Gastroesophageal sphincter (tissue), 3 donors: ENCODE measurements at regions not wholly inside any gene's neighbourhood (a gene's known extent, or its start where the extent isn't known, plus 50 kb on each side); places are given as distances from the start of the nearest gene placed in this dataset.
"Not testable (repeated sequence)": the region's sequence is repeated elsewhere in the genome, so short reads cannot be mapped to it uniquely, and the experiment has no call there.

ENCODE experiments used
- POLR2A ChIP-seq, 2 donors: fragments of 450-650 bp; IDR thresholded peaks; one replicate each; pipeline ENCODE4 v1.6.1; 2017; ENCODE audit warnings: antibody characterized with exemption in 2 of 2, mild to moderate bottlenecking in 2 of 2, moderate library complexity in 1 of 2
- TF ChIP-seq, protein P1 (sequence below), 4 experiments: fragments of 200-600 bp in 2 of 4; fragments of 450-650 bp in 2 of 4; sonication (generic) in 1 of 4; IDR thresholded peaks; one replicate each; pipeline ENCODE4 v1.5.1; 2017 to 2019; ENCODE audit warnings: antibody characterized with exemption in 4 of 4, mild to moderate bottlenecking in 2 of 4, moderate library complexity in 2 of 4

DNA sequence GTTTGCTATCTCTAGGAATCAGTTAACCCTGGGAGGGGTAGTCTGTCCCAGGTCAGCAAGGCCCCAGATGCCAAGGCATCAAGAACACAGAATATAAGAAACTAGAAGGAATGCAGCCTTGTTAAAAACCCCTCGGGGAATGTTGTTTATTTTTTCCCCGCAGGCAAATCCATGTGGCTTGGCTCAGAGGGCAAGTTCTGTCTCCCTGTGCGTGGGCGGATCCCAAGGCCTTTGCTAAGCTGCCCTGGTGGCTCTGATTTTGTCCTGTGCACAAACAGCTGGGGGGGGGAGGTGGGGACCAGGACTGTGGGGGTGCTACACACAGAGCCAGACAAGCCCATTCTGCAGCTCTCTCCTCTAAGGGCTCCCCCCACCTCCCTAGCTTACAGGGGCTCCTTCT, 776.8 kb upstream of the TPTE start:
- TF ChIP-seq, protein P1, sequence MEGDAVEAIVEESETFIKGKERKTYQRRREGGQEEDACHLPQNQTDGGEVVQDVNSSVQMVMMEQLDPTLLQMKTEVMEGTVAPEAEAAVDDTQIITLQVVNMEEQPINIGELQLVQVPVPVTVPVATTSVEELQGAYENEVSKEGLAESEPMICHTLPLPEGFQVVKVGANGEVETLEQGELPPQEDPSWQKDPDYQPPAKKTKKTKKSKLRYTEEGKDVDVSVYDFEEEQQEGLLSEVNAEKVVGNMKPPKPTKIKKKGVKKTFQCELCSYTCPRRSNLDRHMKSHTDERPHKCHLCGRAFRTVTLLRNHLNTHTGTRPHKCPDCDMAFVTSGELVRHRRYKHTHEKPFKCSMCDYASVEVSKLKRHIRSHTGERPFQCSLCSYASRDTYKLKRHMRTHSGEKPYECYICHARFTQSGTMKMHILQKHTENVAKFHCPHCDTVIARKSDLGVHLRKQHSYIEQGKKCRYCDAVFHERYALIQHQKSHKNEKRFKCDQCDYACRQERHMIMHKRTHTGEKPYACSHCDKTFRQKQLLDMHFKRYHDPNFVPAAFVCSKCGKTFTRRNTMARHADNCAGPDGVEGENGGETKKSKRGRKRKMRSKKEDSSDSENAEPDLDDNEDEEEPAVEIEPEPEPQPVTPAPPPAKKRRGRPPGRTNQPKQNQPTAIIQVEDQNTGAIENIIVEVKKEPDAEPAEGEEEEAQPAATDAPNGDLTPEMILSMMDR (IDR thresholded peaks at IDR 0.05), result not testable (repeated sequence)
- not testable (repeated sequence) for TF ChIP-seq POLR2A (IDR thresholded peaks at IDR 0.05)
